Erythroblast (primary cell): ENCODE measurements at regions not wholly inside any gene's neighbourhood (a gene's known extent, or its start where the extent isn't known, plus 50 kb on each side); places are given as distances from the start of the nearest gene placed in this dataset.

ENCODE experiments used
- GATA1 ChIP-seq: IDR thresholded peaks from 2 replicates; pipeline ENCODE4 v1.6.1; 2011; ENCODE audit warnings: low read depth, mild to moderate bottlenecking, control low read depth, low read length, moderate library complexity
- POLR2A ChIP-seq: IDR thresholded peaks from 2 replicates; pipeline ENCODE4 v1.6.1; 2011; ENCODE audit warnings: mild to moderate bottlenecking, low read length

DNA sequence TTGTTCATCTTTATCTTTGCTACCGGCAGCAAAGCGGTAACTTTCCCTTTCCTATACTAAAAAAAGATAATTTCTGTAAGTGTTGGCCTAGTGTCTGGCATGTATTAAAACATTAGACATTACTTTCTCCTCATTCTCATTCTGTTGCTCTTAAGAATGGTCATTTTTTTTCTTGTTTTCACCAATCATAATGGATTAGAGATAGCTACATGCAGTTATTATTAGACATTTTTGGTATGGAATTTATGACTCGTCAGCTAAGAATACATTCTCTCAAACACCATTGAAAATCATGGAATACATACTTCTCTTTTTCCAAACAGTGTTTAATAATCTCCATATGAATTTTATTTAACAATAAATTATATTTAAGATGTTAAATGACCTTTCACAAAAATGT, 1154.6 kb downstream of the BRINP3 start:
- TF ChIP-seq POLR2A (no peak), GATA1 (no peak)
